GM04503 (cell line): ENCODE measurements at regions not wholly inside any gene's neighbourhood (a gene's known extent, or its start where the extent isn't known, plus 50 kb on each side); places are given as distances from the start of the nearest gene placed in this dataset.

Experiments
- DNase-seq: peaks from one replicate; pipeline ENCODE4 v3.0.0-alpha.2; 2012; ENCODE audit warnings: low read depth

DNA sequence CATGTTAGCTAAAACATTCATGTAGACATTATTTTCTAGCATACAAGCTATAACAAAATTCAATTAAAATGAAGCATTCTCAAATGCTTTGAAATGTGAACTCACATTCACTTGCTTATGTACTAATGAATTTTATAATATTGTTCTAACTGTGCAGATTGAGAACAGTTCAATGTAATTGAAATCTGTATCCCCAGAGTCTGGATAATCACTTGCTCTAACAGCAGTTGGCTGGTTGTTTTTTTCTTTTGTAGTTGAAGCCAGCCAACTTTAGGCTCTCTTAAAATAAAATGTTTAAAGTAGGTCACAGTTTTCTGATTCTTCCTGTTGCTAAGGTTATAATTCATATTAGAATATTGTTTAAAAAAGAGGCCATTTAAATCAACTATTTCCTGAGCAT is 438.9 kb downstream of the NAF1 start:
- DNase-seq: no peak

DNA sequence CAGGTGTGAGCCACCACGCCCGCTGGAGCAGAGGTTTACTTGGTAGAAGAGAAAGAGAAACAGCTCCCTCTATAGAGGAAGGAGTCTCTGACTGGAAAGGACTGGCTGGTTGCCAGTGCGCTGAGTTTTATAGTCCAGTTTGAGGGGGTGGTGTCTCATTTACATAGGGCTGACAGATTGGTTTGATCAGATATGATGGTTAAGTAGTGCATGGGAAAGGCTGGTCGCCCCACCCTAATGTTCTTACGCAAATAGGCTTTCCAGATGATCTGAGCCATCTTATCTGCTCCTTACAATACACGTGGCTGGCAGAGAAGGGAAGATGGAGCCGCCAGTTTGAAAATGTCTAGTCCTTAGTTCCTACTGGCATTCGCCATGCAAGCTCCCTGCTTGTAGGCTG is 439.5 kb downstream of the NAF1 start:
- DNase-seq: no peak

GRCh38 chr4:162715401-162715800 is 451.3 kb downstream of the NAF1 start:
- no peak for DNase-seq

DNA sequence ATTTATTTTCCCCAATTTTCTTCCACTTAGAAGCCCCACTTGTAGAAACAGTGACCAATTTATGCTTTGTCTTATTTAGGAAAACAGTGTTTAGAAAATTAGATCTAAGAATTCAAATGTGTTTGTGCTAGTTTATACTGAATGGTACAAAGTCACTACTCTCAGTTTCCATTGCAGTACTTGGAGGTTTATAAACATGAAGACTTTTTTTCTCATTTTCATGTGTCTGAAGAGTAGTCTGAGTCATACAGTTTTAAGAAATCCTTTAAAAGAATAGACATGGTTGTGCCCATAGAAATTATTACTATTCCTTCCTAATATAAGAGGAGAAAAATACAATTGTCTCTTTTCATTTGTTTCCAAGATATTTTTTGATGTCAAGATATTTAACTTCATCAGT is 458.7 kb downstream of the NAF1 start:
- no peak for DNase-seq

- DNase-seq: no peak
These were observed 460.1 kb downstream of the NAF1 start for GRCh38 chr4:162706632-162707031.

- DNase-seq: no peak
These were observed 460.6 kb downstream of the NAF1 start for GRCh38 chr4:162706051-162706450.

- DNase-seq: no peak
These were observed 461.4 kb downstream of the NAF1 start for GRCh38 chr4:162705130-162705803.

DNA sequence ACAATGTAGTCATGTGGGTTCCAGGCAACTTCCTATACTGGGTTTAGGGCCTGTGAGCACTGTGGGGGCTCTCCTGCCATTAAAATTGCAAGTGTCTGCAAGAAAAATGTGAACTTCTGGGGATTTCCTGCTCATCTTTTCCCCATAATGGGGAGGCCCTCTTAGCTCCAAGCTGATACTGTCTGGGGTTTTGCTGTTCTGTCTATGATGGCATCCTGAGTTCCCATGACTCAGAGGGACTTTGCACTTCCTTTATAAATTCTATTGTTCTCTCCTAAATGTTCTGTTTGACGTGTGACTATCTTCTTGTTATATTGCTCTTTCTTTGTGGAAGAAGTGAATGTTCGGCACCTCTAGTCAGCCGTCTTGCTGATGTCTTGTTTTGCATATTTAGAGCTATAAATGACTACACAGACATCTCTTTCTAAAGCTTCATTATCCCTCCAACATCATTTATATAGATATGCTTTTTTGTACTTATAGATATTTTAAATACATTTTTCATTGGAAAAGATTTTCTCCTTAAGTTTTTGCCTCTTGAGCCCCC is 465.8 kb downstream of the NAF1 start:
- no peak for DNase-seq

DNA sequence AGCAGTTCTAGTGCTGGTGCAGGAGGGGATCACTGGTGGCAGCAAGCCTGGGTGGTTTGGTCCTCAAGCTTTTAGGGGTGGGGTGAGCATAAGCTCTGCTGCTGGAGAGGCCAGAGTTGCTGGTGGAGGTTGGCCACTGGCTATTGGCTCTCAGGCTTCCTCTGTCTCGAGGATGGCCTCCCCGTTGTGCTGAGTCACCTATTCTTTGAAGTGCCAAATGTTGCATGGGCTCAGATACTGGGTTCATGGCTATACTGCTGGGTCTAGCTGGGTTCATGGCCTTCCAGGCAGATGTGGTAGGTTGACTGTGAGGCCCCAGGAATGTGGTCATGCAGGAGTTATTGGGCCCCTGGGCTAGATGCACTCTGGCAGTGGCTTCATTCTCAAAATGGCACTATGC is 466.3 kb downstream of the NAF1 start:
- no peak for DNase-seq

GRCh38 chr4:162699629-162700028 is 467.1 kb downstream of the NAF1 start:
- DNase-seq: no peak

DNA sequence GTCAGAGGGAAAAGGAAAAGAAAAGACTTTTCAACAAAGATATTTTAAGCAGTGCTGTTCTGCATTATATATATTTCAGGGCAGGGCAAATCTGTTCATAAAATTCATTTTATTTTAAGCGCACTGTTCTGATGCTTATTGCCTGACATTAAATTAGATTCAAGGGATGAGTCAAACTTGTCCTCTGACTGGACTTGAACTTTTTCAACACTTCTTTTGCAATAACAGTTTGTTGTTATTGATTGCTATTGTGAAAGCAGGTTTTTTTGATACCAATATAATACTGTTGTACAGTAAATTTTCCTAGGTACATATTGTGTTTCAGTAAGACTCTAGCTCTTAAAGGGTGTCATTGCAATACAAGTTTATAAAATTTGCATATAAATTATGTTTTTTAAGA is 481.3 kb downstream of the NAF1 start:
- DNase-seq: no peak

DNA sequence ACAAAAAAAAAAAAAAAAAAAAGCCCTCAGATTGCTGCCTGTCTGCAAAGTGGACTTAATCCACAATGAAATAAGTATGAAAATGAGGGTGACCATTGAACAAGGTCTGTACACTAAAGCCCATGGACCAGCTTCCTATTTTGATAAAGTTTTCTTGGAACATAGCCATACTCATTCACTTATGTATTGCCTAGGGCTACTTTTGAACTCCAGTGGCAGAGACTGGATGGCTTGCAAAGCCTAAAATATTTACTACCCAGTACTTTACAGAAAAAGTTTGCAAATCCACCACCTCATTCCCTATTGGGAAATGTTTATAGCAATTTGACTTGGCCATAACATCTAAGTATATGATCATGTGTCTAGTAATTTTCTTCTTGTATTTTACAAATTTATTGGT is 481.7 kb downstream of the NAF1 start:
- no peak for DNase-seq

- no peak for DNase-seq
These were observed 482.4 kb downstream of the NAF1 start for GRCh38 chr4:162684371-162684700.

DNA sequence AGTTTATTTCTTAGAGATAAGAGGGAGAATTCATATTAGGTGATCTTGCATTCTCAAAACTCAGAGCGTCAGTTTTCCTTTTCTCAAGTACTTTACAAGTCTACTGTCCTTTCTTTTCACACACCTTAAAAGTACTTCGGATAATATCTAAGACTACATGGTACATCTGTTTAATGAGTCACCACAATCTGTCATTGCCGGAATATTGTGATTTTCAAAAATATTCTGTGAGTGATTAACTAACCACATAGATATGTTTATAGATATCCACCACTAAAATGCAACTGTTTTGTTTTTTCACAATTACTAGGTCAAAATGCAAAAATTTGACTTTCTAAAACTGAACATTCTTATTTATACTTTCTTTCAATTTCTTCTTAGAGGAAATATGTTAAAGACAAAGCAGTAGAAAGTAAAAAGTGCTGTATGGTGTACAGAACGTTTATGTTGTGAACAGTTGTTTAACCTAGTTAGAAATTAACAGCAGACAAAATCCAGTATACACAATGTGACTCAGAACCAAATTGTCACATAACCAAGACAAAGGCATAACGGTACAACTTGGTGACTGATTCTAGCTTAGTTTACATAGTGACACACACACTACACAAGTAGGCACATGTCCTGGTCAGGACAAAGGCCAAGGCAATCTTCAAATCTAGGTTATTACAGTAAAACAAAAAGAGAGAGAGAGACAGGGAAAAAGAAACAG is 482.9 kb downstream of the NAF1 start:
- no peak for DNase-seq

DNA sequence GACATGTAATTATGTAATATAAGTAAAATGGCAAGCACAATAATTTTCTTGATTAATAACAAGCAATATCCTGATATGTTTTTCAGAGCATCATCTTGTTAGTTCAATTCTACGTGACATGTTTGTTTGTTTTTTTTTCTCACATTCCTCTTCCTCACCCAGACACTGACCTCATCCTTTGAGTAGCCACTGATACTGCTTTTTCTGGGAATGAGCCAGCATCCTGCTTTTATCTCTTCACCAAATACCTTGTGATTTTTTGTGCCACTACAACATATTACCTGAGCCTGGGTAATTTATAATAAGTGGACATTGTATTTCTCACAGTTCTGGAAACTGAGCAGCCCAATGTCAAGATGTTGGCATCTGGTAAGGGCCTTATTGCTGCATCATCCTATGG is 484.0 kb downstream of the NAF1 start:
- DNase-seq: no peak

GRCh38 chr4:162681212-162681611 is 485.5 kb downstream of the NAF1 start:
- DNase-seq: no peak

DNA sequence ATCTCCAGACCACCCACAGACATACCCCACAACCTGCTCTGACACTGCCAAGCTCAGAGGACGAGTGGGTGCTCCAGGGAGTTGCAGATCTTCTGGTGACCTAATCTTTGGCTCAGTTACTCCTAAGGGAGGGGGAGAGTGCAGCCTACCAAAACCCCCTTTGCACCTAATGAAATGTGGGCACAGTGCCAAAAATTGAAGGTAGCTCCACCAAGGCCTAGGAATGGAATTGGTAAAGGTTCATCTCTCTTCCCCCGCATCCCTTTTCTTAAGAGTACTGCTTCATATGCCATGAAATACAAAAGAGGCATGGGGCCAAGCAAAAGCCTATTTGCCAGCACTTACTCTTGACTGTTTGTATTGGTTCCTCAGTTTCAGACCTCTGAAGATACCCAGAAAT is 491.0 kb downstream of the NAF1 start:
- DNase-seq: no peak

GRCh38 chr4:162661913-162662312 is 498.1 kb upstream of the FSTL5 start:
- DNase-seq: no peak

GRCh38 chr4:162659716-162660115 is 495.9 kb upstream of the FSTL5 start:
- DNase-seq: no peak

- DNase-seq: no peak
These were observed 494.2 kb upstream of the FSTL5 start for GRCh38 chr4:162657966-162658365.

DNA sequence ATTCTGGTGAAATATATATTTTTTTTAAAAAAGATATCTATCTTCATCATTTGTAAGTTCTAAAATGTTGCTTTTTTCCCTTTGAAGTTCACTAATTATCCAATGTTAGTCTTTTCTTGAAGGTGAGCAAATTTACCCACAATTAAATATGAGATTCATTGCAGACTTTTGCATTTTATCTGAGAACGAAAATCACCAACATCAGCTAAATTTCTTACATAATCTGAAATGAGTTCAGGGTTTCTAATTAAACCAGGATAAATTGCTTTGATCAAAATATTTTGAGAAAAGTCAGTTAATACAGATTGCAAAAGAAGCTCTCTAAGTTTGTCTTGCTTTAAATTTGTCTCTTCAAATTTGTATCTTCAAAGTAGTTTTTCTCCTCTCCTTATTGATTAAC is 486.4 kb upstream of the FSTL5 start:
- DNase-seq: no peak

DNA sequence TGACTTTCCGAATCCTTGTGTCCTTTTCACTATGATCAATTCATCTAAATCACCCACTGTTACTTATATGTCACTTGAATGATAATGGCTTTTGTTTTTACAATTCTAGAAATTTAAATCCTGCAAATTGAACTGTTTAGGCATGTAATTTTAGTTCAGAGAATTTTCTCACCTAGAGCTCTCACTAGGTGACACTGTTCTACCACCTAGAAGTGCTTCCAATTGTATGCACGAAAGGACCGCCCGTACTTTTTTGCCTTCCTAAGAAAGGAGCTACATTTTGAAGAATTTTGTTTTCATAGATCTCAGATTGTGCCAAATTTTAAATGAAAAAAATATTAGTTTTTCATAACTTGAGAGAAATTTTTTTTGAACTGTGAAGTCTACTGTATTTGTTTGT is 481.6 kb upstream of the FSTL5 start:
- no peak for DNase-seq

DNA sequence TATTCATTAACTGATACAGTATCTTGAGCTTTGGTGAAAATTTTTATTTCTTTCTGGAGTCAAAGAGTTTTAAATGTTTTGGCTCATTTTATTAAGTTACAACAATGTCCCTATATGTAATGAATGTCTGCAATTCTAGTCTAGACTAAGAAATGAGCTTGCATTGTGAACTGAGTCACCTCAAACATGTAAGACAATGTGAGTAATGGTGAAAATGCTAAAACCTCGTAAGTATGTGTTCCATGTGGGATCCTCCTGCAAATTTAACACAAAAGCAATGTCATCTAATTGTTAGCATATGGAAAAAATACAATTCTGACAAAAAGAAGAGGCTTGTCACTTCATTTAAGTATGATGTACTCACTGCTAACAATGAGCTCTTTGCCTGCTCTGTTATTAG is 480.5 kb upstream of the FSTL5 start:
- no peak for DNase-seq

- DNase-seq: no peak
These were observed 476.4 kb upstream of the FSTL5 start for GRCh38 chr4:162640152-162640551.
